ENCODE measurements at regions not wholly inside any gene's neighbourhood (a gene's known extent, or its start where the extent isn't known, plus 50 kb on each side); places are given as distances from the start of the nearest gene placed in this dataset.

- Histone ChIP-seq H3K4me3 (replicated peaks in 1 of 2; ENCODE audit: low read depth in 1 of 2, low read length in 2 of 2) (no peak overlapping the region), H3K27me3 (ENCODE audit: insufficient read depth, low read length) (no peaks in the 10 kb centered on the region), H3K27ac (ENCODE audit: low read depth, low read length) (no peak overlapping the region), H3K4me1 (ENCODE audit: control insufficient read depth in 1 of 2, insufficient read depth in 2 of 2, low read length in 2 of 2) (no peaks in the 10 kb centered on the region), H3K79me2 (ENCODE audit: insufficient read depth, low read length) (no peaks in the 10 kb centered on the region), H3K36me3 (ENCODE audit: control insufficient read depth in 1 of 2, insufficient read depth in 2 of 2, low read length in 2 of 2) (no peaks in the 10 kb centered on the region), H2AFZ (ENCODE audit: low read depth, low read length, poor library complexity, severe bottlenecking) (no peak overlapping the region), H4K20me1 (ENCODE audit: insufficient read depth) (no peaks in the 10 kb centered on the region), H3K9ac (ENCODE audit: low read length) (no peak overlapping the region), H3K9me3 (ENCODE audit: control insufficient read depth in 1 of 2, insufficient read depth in 1 of 2, low read depth in 1 of 2, low read length in 2 of 2) (no peaks in the 10 kb centered on the region), H3K4me2 (ENCODE audit: low read length) (no peak overlapping the region), H3K9me2 (ENCODE audit: insufficient read depth) (no peaks in the 10 kb centered on the region)
- ChIA-PET RAD21 (ENCODE audit: low non-redundant PET in 1 of 2, low total read pairs in 2 of 2, uncharacterized antibody in 2 of 2, unreplicated experiment in 2 of 2) (interaction anchor here in 1 of 2 experiments (0.7 kb wide), 1 partner anchor 415 kb away, joined by 3 read pairs; no protein-coding TSS in a partner anchor), POLR2A (no interaction called here), CTCF (no interaction called here)
- BruUV-seq (replicated peaks) = no TSS peak
- intact Hi-C loops (cut with micrococcal nuclease) = no loop called here
- TF ChIP-seq MAX (IDR thresholded peaks at IDR 0.05) (no peak), JUND (IDR thresholded peaks at IDR 0.05) (no peak)
- DNase-seq (ENCODE audit: low read depth, low spot score) = no peak
- ATAC-seq = no peak
These were observed 57.9 kb upstream of the MLN start for GRCh38 chr6:33861722-33862121.

DNA sequence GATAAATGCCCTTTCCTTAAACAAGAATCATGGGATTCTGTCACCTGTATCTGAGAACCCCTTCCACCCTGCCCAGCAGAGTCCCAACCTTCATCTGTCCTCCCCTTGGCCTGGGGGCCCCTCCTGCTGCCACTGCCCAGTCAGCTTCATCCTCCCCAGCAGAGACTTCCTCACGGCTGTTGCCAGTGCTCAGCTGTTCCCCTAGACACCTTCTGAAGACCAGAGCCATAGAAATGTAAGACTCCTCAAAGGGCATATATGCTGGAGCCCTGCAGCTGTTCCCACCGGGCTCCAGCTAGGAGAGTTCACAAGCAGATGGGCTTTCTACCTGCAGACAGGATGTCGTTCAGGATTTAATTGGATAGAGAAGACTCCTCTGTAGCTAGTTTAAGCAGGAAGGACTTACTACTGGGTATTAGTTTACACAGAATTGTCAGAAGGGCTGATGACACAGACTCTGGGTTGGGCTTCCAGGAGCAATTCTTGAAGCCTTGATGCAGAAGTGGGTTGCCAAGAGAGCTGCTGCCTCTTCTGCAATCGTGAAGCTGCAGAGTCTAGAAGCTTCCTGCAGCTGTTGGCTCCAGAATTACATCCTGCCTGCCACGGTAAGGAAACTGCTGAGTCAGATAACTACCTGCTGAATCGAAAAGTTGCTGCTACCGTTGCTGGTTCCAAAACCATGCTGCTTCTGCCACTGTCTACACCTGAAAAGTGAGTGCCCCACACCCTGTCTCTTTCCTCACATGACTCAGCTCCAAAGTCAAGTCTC lies 57.1 kb upstream of the MLN start:
- Histone ChIP-seq H3K9me2 (ENCODE audit: insufficient read depth) (no peaks in the 10 kb centered on the region), H3K79me2 (ENCODE audit: insufficient read depth, low read length) (no peaks in the 10 kb centered on the region), H3K27me3 (ENCODE audit: insufficient read depth, low read length) (no peaks in the 10 kb centered on the region), H3K9me3 (ENCODE audit: control insufficient read depth in 1 of 2, insufficient read depth in 1 of 2, low read depth in 1 of 2, low read length in 2 of 2) (no peaks in the 10 kb centered on the region), H3K27ac (ENCODE audit: low read depth, low read length) (no peak overlapping the region), H3K4me1 (ENCODE audit: control insufficient read depth in 1 of 2, insufficient read depth in 2 of 2, low read length in 2 of 2) (no peaks in the 10 kb centered on the region), H3K4me2 (ENCODE audit: low read length) (no peak overlapping the region), H3K4me3 (replicated peaks in 1 of 2; ENCODE audit: low read depth in 1 of 2, low read length in 2 of 2) (no peak overlapping the region), H3K36me3 (ENCODE audit: control insufficient read depth in 1 of 2, insufficient read depth in 2 of 2, low read length in 2 of 2) (no peaks in the 10 kb centered on the region), H3K9ac (ENCODE audit: low read length) (no peak overlapping the region), H4K20me1 (ENCODE audit: insufficient read depth) (no peaks in the 10 kb centered on the region), H2AFZ (ENCODE audit: low read depth, low read length, poor library complexity, severe bottlenecking) (no peak overlapping the region)
- ChIA-PET CTCF (no interaction called here), POLR2A (no interaction called here), RAD21 (ENCODE audit: low non-redundant PET in 1 of 2, low total read pairs in 2 of 2, uncharacterized antibody in 2 of 2, unreplicated experiment in 2 of 2) (no interaction called here)
- intact Hi-C loops (cut with micrococcal nuclease) = no loop called here
- BruUV-seq (replicated peaks) = no TSS peak
- no peak for DNase-seq (ENCODE audit: low read depth, low spot score)
- ATAC-seq = no peak
- TF ChIP-seq POLR2A (IDR thresholded peaks at IDR 0.05; ENCODE audit: borderline replicate concordance, extremely low read depth, insufficient read depth, insufficient read length) (no peak), ATF3 (IDR thresholded peaks at IDR 0.05) (no peak), CEBPB (IDR thresholded peaks at IDR 0.05; ENCODE audit: low read depth) (no peak), SP1 (IDR thresholded peaks at IDR 0.05; ENCODE audit: low read depth) (no peak), EZH2 (IDR thresholded peaks at IDR 0.05) (no peak), MAX (IDR thresholded peaks at IDR 0.05) (no peak), CBX3 (IDR thresholded peaks at IDR 0.05; ENCODE audit: low read depth) (no peak)

Measured in HCT116 (cell line).